ENCODE measurements at regions not wholly inside any gene's neighbourhood (a gene's known extent, or its start where the extent isn't known, plus 50 kb on each side); places are given as distances from the start of the nearest gene placed in this dataset.

GRCh38 chr6:134564705-134565104 lies 246.8 kb upstream of the SGK1 start:
- no peak overlapping the region for H3K4me3 ChIP-seq (ENCODE audit: low read depth, low read length)
- TF ChIP-seq CTCF (IDR thresholded peaks at IDR 0.05; ENCODE audit: low read depth, low read length), result no peak

DNA sequence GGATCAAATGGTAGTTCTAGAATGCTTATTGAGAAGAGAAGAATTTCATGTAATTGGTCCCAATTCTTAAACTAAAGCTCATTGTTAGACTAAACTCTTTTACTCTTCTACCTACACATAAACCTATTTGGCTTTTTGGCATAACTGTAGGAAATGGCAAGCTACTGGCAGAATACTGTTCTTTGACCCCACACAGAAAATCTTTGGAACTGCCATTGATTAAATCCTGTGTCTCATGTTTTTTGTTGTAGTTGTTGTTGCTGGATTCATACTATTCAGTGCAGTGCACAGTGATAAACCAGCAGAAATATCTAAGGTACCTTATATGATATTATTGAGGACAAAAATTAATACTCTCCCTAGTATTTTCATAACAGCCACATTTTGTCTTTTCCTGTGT lies 242.1 kb upstream of the SGK1 start:
- no peak overlapping the region for H3K4me3 ChIP-seq (ENCODE audit: low read depth, low read length)
- TF ChIP-seq CTCF (IDR thresholded peaks at IDR 0.05; ENCODE audit: low read depth, low read length), result no peak

DNA sequence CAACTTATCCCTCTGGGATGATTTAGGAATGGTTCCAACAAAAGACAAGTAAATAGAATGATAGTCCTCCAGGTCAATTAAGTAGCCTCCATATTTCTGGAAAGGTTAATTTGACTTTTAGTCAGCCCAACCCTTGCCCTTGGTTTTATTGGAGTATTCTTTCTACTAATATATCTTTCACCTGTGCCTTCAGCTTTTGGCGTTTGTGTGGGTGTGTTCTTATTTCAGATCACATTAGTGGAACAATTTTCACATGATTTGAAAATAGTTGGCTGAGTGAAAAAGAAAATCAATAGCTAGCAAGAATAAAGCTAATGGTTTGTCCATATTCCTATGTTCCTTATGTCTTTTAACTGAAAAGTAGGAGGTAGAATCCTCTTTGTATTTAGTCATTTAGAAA lies 239.6 kb upstream of the SGK1 start:
- no peak for TF ChIP-seq CTCF (IDR thresholded peaks at IDR 0.05; ENCODE audit: low read depth, low read length)
- no peak overlapping the region for H3K4me3 ChIP-seq (ENCODE audit: low read depth, low read length)

- no peak for TF ChIP-seq CTCF (IDR thresholded peaks at IDR 0.05; ENCODE audit: low read depth, low read length)
- no peak overlapping the region for H3K4me3 ChIP-seq (ENCODE audit: low read depth, low read length)
Observed at GRCh38 chr6:134555672-134556071, 237.8 kb upstream of the SGK1 start.

DNA sequence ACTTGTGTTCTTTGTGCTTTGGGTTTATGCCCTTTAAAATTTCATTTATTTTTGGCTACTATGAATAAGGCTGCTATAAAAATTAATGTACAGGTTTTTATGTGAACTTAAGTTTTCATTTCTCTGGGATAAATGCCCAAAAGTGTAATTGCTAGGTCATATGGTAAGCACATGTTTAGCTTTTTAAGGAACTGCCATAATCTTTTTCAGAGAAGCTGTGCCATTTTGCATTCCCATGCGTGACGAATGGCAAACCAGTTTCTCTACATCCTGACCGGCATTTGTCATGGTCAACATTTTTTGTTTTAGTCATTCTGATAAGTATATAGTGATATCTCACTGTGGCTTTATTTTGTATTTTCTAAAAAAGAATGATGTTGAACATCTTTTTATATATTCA lies 236.0 kb upstream of the SGK1 start:
- no peak overlapping the region for H3K4me3 ChIP-seq (ENCODE audit: low read depth, low read length)
- no peak for TF ChIP-seq CTCF (IDR thresholded peaks at IDR 0.05; ENCODE audit: low read depth, low read length)

DNA sequence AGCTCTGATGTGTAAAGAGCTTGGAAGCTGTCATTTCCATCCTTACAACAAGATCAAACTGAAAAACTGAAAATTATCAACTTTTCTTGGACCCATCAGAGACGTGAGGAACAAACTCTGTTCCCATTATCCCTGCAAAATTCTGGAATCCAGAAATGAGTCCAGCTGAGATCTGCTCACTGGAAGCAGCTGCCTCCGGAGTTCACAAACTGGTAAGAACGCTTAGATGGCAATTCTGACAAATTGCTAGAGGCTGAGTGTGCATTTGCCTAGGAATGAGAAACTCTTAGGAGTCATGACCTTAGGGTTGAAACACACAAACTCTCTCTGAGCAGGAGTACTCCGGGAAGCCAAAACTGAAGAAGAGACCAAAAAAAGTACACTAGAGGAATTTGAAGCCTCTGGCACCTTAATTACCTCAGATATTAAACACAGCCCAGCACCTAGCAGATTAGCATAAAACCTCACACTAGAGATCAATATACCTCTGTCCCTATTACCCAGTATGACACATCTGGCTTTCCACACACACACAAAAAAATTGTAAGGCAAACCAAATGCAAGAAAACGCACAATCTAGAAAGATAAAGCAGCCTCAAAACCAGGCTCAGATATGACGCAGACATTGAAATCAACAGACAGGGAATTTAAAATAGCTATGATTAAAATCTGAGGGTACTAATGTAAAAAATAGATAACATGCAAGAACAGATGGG lies 233.5 kb upstream of the SGK1 start:
- no peak for TF ChIP-seq CTCF (IDR thresholded peaks at IDR 0.05; ENCODE audit: low read depth, low read length)

DNA sequence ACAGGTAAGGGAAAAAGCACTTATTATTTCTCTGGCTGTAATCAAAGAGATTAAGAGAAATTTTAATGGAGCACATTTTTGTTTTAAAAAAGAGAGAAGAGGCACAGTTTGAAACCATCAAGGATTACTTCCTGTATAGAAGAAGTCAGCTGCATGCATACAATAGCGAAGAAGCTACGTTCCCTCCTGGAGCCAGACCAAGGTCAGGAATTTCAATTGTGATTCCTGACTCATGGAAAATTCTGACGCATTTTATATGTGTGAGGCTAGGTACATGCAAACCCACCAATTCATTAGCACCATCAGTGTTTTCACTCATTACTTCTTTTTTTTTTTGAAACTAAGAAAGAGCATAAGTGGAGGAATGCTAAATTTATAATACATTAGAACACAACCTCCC lies 232.7 kb upstream of the SGK1 start:
- no peak overlapping the region; the same call in 1 of the 2 replicates for H3K4me3 ChIP-seq (ENCODE audit: low read depth, low read length)
- TF ChIP-seq CTCF (IDR thresholded peaks at IDR 0.05; ENCODE audit: low read depth, low read length), result no peak

More for the DNA sequence above, 233.5 kb upstream of the SGK1 start:
- H3K4me3 ChIP-seq (ENCODE audit: low read depth, low read length), result peak overlapping the region; percentile 47
